ENCODE measurements at regions not wholly inside any gene's neighbourhood (a gene's known extent, or its start where the extent isn't known, plus 50 kb on each side); places are given as distances from the start of the nearest gene placed in this dataset.

- Histone ChIP-seq H3K9ac (ENCODE audit: low read length in 3 of 3) (no peak overlapping the region), H3K27ac (ENCODE audit: low read depth in 2 of 2, low read length in 2 of 2) (no peak overlapping the region), H3K4me1 (ENCODE audit: control insufficient read depth in 2 of 3, insufficient read depth in 2 of 3, low read depth in 1 of 3, low read length in 3 of 3) (no peaks in the 10 kb centered on the region), H3K4me3 (ENCODE audit: low read length in 3 of 3) (no peak overlapping the region), H3K36me3 (ENCODE audit: control insufficient read depth in 2 of 3, insufficient read depth in 3 of 3, low read length in 3 of 3) (no peaks in the 10 kb centered on the region), H3K9me3 (ENCODE audit: control insufficient read depth in 2 of 3, insufficient read depth in 1 of 3, low read length in 3 of 3) (no peaks in the 10 kb centered on the region), H3K27me3 (ENCODE audit: control insufficient read depth, insufficient read depth, low read length) (no peaks in the 10 kb centered on the region)
- intact Hi-C loops (cut with DNase I), result no loop called here
- no peak for DNase-seq
- no peak for TF ChIP-seq CTCF (IDR thresholded peaks at IDR 0.05; ENCODE audit: borderline replicate concordance, extremely low read depth, insufficient read depth)
- FAIRE-seq, result no peak
These were observed 52.2 kb upstream of the HSF2 start for GRCh38 chr6:122347280-122347679.

GRCh38 chr6:122347751-122348150, 51.7 kb upstream of the HSF2 start:
- Histone ChIP-seq H3K9ac (ENCODE audit: low read length in 3 of 3) (no peak overlapping the region), H3K27ac (ENCODE audit: low read depth in 2 of 2, low read length in 2 of 2) (no peak overlapping the region), H3K9me3 (ENCODE audit: control insufficient read depth in 2 of 3, insufficient read depth in 1 of 3, low read length in 3 of 3) (no peaks in the 10 kb centered on the region), H3K36me3 (ENCODE audit: control insufficient read depth in 2 of 3, insufficient read depth in 3 of 3, low read length in 3 of 3) (no peaks in the 10 kb centered on the region), H3K4me3 (ENCODE audit: low read length in 3 of 3) (no peak overlapping the region), H3K4me1 (ENCODE audit: control insufficient read depth in 2 of 3, insufficient read depth in 2 of 3, low read depth in 1 of 3, low read length in 3 of 3) (no peaks in the 10 kb centered on the region), H3K27me3 (ENCODE audit: control insufficient read depth, insufficient read depth, low read length) (no peaks in the 10 kb centered on the region)
- intact Hi-C loops (cut with DNase I), result no loop called here
- TF ChIP-seq CTCF (IDR thresholded peaks at IDR 0.05; ENCODE audit: borderline replicate concordance, extremely low read depth, insufficient read depth), result no peak
- FAIRE-seq (no peak), DNase-seq (no peak)
